ENCODE measurements at regions not wholly inside any gene's neighbourhood (a gene's known extent, or its start where the extent isn't known, plus 50 kb on each side); places are given as distances from the start of the nearest gene placed in this dataset.

DNA sequence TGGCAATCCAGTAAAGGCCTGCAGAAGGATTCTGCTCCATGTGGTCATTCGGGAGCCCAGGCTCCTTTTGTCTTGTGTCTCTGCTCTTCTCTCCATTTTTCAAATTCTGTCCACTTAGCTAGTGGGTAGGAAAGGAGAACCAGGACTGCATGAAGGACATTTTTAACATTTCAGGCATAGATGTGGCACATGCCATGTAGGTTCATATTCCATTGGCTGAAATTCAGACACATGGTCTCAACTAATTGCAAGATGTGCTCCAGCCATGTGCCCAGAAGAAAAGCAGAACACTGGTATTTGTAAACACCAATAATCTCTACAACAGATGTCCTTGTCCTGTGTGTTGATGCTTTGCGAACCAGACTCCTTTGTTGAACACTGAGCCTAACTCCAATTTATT, 85.2 kb upstream of the WLS start:
- WGBS (ENCODE audit: insufficient coverage) = no CpG with 5 or more reads among the region's 2 CpGs
- no peak overlapping the region for H3K4me3 ChIP-seq (ENCODE audit: control extremely low read depth in 1 of 5, extremely low read depth in 1 of 5, insufficient read depth in 1 of 5, low read depth in 2 of 5, low read length in 4 of 5)
- no peaks in the 10 kb centered on the region for H3K9me3 Mint-ChIP-seq (ENCODE audit: insufficient read depth)
- no peak overlapping the region for H3K9ac ChIP-seq (ENCODE audit: low read length)
- no peak overlapping the region for H3K4me3 Mint-ChIP-seq
- H3K27me3 ChIP-seq (replicated peaks in 1 of 4; ENCODE audit: control extremely low read depth in 1 of 4, control insufficient read depth in 3 of 4, insufficient read depth in 4 of 4, low read length in 3 of 4) = peaks cover 0 to 2% (median 0%) of the 10 kb centered on the region in 4 experiments
- H3K27ac ChIP-seq (ENCODE audit: low read length in 2 of 2) = no peak overlapping the region
- ATAC-seq (ENCODE audit: low read depth) (no peak), DNase-seq (no peak)
- CTCF ChIA-PET = no interaction called here
- no peaks in the 10 kb centered on the region for H3K4me1 Mint-ChIP-seq
- no peak overlapping the region for H3K4me2 ChIP-seq (replicated peaks; ENCODE audit: low read depth, low read length, poor library complexity, severe bottlenecking)
- H4K20me1 ChIP-seq (ENCODE audit: control insufficient read depth, insufficient read depth, low read length, poor library complexity, severe bottlenecking) = no peaks in the 10 kb centered on the region
- no peaks in the 10 kb centered on the region for H3K79me2 ChIP-seq (ENCODE audit: control insufficient read depth, insufficient read depth, low read length)
- intact Hi-C loops (cut with micrococcal nuclease) = no loop called here
- no peaks in the 10 kb centered on the region for H3K9me3 ChIP-seq (ENCODE audit: control extremely low read depth in 1 of 3, control insufficient read depth in 2 of 3, insufficient read depth in 1 of 3, low read length in 2 of 3)
- H3K4me1 ChIP-seq (ENCODE audit: control insufficient read depth in 2 of 2, insufficient read depth in 2 of 2, low read length in 2 of 2) = no peaks in the 10 kb centered on the region
- H3K27me3 Mint-ChIP-seq = peaks cover 16% of the 10 kb centered on the region
- H3K27ac Mint-ChIP-seq = no peak overlapping the region
- H3K36me3 ChIP-seq (replicated peaks in 1 of 2; ENCODE audit: control extremely low read depth in 1 of 2, control insufficient read depth in 1 of 2, extremely low read depth in 1 of 2, insufficient read depth in 2 of 2, low read length in 1 of 2) = no peaks in the 10 kb centered on the region
- H2AFZ ChIP-seq (ENCODE audit: insufficient read depth, low read depth, low read length, poor library complexity, severe bottlenecking) = no peak overlapping the region
- TF ChIP-seq, protein P1, sequence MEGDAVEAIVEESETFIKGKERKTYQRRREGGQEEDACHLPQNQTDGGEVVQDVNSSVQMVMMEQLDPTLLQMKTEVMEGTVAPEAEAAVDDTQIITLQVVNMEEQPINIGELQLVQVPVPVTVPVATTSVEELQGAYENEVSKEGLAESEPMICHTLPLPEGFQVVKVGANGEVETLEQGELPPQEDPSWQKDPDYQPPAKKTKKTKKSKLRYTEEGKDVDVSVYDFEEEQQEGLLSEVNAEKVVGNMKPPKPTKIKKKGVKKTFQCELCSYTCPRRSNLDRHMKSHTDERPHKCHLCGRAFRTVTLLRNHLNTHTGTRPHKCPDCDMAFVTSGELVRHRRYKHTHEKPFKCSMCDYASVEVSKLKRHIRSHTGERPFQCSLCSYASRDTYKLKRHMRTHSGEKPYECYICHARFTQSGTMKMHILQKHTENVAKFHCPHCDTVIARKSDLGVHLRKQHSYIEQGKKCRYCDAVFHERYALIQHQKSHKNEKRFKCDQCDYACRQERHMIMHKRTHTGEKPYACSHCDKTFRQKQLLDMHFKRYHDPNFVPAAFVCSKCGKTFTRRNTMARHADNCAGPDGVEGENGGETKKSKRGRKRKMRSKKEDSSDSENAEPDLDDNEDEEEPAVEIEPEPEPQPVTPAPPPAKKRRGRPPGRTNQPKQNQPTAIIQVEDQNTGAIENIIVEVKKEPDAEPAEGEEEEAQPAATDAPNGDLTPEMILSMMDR (IDR thresholded peaks at IDR 0.05) = no peak
- TF ChIP-seq EZH2 (IDR thresholded peaks at IDR 0.05; ENCODE audit: borderline replicate concordance, insufficient read depth, low read depth, low read length, poor library complexity, severe bottlenecking) = no peak
- POLR2A ChIA-PET = no interaction called here

DNA sequence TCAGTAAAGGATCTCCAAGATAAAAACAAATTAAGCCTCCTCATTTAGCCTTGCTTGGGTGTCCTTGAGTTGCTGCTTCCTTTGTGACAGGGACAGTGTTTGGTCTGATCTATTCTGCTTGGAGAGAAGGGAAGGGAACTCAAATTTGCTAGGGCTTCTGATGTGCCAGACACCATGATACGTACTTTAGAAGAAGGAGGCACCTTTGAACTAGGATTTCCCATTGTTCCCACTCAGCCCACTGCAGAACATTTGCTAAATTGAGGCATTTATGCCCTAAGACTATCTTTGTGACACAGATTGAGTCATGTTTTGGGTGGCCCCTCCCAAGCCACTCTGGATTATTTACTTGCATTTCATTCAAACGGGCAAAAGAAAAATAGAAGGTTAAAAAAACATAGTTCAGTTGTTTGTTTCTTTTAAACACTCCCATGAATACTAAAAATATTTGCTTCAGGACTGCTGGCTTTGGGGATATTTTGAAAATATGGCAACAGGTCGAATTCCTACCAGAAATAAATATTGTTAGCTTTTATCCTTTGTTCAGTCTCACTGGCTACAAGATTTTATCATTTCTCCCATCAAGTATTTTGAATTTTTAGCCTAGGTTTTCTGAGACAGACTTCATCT, 81.9 kb upstream of the WLS start:
- POLR2A ChIA-PET = no interaction called here
- Mint-ChIP-seq H3K9me3 (ENCODE audit: insufficient read depth) (no peaks in the 10 kb centered on the region), H3K4me1 (no peaks in the 10 kb centered on the region), H3K4me3 (no peak overlapping the region), H3K27ac (no peak overlapping the region), H3K27me3 (peaks cover 24% of the 10 kb centered on the region)
- Histone ChIP-seq H3K9ac (ENCODE audit: low read length) (no peak overlapping the region), H3K4me3 (ENCODE audit: control extremely low read depth in 1 of 5, extremely low read depth in 1 of 5, insufficient read depth in 1 of 5, low read depth in 2 of 5, low read length in 4 of 5) (no peak overlapping the region), H3K4me2 (replicated peaks; ENCODE audit: low read depth, low read length, poor library complexity, severe bottlenecking) (no peak overlapping the region), H4K20me1 (ENCODE audit: control insufficient read depth, insufficient read depth, low read length, poor library complexity, severe bottlenecking) (no peaks in the 10 kb centered on the region), H3K27me3 (replicated peaks in 1 of 4; ENCODE audit: control extremely low read depth in 1 of 4, control insufficient read depth in 3 of 4, insufficient read depth in 4 of 4, low read length in 3 of 4) (peaks cover 0 to 2% (median 0%) of the 10 kb centered on the region in 4 experiments), H3K4me1 (ENCODE audit: control insufficient read depth in 2 of 2, insufficient read depth in 2 of 2, low read length in 2 of 2) (no peaks in the 10 kb centered on the region), H3K27ac (ENCODE audit: low read length in 2 of 2) (no peak overlapping the region), H2AFZ (ENCODE audit: insufficient read depth, low read depth, low read length, poor library complexity, severe bottlenecking) (no peak overlapping the region), H3K9me3 (ENCODE audit: control extremely low read depth in 1 of 3, control insufficient read depth in 2 of 3, insufficient read depth in 1 of 3, low read length in 2 of 3) (peaks cover 0 to 3% (median 0%) of the 10 kb centered on the region in 3 donors), H3K79me2 (ENCODE audit: control insufficient read depth, insufficient read depth, low read length) (no peaks in the 10 kb centered on the region), H3K36me3 (replicated peaks in 1 of 2; ENCODE audit: control extremely low read depth in 1 of 2, control insufficient read depth in 1 of 2, extremely low read depth in 1 of 2, insufficient read depth in 2 of 2, low read length in 1 of 2) (no peaks in the 10 kb centered on the region)
- DNase-seq = no peak
- intact Hi-C loops (cut with micrococcal nuclease) = no loop called here
- TF ChIP-seq EZH2 (IDR thresholded peaks at IDR 0.05; ENCODE audit: borderline replicate concordance, insufficient read depth, low read depth, low read length, poor library complexity, severe bottlenecking) = no peak
- TF ChIP-seq, protein P1 (IDR thresholded peaks at IDR 0.05) = no peak
- CTCF ChIA-PET = no interaction called here
- no peak for ATAC-seq (ENCODE audit: low read depth)
- WGBS (ENCODE audit: insufficient coverage) = no CpG with 5 or more reads among the region's 3 CpGs

Data from B cell (primary cell).